GM23338 (cell line): ENCODE measurements at regions not wholly inside any gene's neighbourhood (a gene's known extent, or its start where the extent isn't known, plus 50 kb on each side); places are given as distances from the start of the nearest gene placed in this dataset.
A peak's percentile ranks its signal among the peaks of the same experiment; 100 is the strongest.

Source experiments
- ATAC-seq: fragments of 200-7000 bp; cut with Tn5 transposase; 3 replicates; pipeline ENCODE4 v1.9.1; 2020
- DNase-seq: peaks from one replicate; pipeline ENCODE4 v3.0.0-alpha.2; 2015; ENCODE audit warnings: low spot score
- H2AFZ ChIP-seq: fragments of 200-600 bp; sonication (generic); 2 replicates; pipeline ENCODE4 v1.8.0; 2016; ENCODE audit warnings: antibody characterized with exemption, mild to moderate bottlenecking, moderate library complexity
- H3F3A ChIP-seq: fragments of 200-600 bp; sonication (generic); replicated peaks from 2 replicates; pipeline ENCODE4 v1.8.0; 2017; ENCODE audit warnings: antibody characterized with exemption, mixed run types, low read depth
- H3K27ac ChIP-seq: fragments of 200-600 bp; sonication (generic); 2 replicates; pipeline ENCODE4 v1.6.1; 2016; ENCODE audit warnings: low read depth
- H3K27me3 ChIP-seq: fragments of 200-600 bp; sonication (generic); 2 replicates; pipeline ENCODE4 v1.8.0; 2016; ENCODE audit warnings: mild to moderate bottlenecking, mixed run types, moderate library complexity; ENCODE audit not compliant: insufficient read depth
- H3K36me3 ChIP-seq: fragments of 200-600 bp; sonication (generic); 2 replicates; pipeline ENCODE4 v1.8.0; 2016; ENCODE audit warnings: mild to moderate bottlenecking; ENCODE audit not compliant: insufficient read depth
- H3K4me1 ChIP-seq: fragments of 200-600 bp; sonication (generic); 2 replicates; pipeline ENCODE4 v1.8.0; 2016; ENCODE audit warnings: mild to moderate bottlenecking, moderate library complexity; ENCODE audit not compliant: insufficient read depth
- H3K4me2 ChIP-seq: fragments of 200-600 bp; sonication (generic); 2 replicates; pipeline ENCODE4 v1.7.1; 2017; ENCODE audit warnings: mixed run types
- H3K4me3 ChIP-seq: fragments of 200-600 bp; sonication (generic); 2 replicates; pipeline ENCODE4 v1.6.1; 2016; ENCODE audit warnings: mixed run types
- H3K79me2 ChIP-seq: fragments of 200-600 bp; sonication (generic); replicated peaks from 2 replicates; pipeline ENCODE4 v1.8.0; 2017; ENCODE audit warnings: mild to moderate bottlenecking; ENCODE audit not compliant: insufficient read depth
- H3K9me2 ChIP-seq: fragments of 200-600 bp; sonication (generic); 2 replicates; pipeline ENCODE4 v1.8.0; 2017; ENCODE audit not compliant: insufficient read depth
- H4K20me1 ChIP-seq: fragments of 200-600 bp; sonication (generic); replicated peaks from 2 replicates; pipeline ENCODE4 v1.8.0; 2017; ENCODE audit warnings: mild to moderate bottlenecking; ENCODE audit not compliant: insufficient read depth
- H3K27ac Mint-ChIP-seq: 2 replicates; pipeline ENCODE4 v1.8.0; 2020; ENCODE audit warnings: inconsistent platforms, mild to moderate bottlenecking, moderate library complexity, mixed read lengths
- H3K27me3 Mint-ChIP-seq: 3 replicates; pipeline ENCODE4 v1.8.0; 2022; ENCODE audit warnings: low read depth, mild to moderate bottlenecking, moderate library complexity, mixed read lengths, inconsistent platforms; ENCODE audit not compliant: insufficient read depth, poor library complexity
- H3K36me3 Mint-ChIP-seq: 3 replicates; pipeline ENCODE4 v1.8.0; 2021; ENCODE audit warnings: low read depth, mild to moderate bottlenecking, inconsistent platforms, moderate library complexity, mixed read lengths
- H3K4me1 Mint-ChIP-seq: 3 replicates; pipeline ENCODE4 v1.8.0; 2020; ENCODE audit warnings: mild to moderate bottlenecking, inconsistent platforms, mixed read lengths
- H3K4me3 Mint-ChIP-seq: 3 replicates; pipeline ENCODE4 v1.8.0; 2021; ENCODE audit warnings: moderate library complexity, mild to moderate bottlenecking, inconsistent platforms, mixed read lengths
- H3K9me3 Mint-ChIP-seq: 3 replicates; pipeline ENCODE4 v1.8.0; 2020; ENCODE audit warnings: moderate library complexity, mild to moderate bottlenecking, inconsistent platforms, mixed read lengths
- CREB1 ChIP-seq: fragments of 250-450 bp; sonication (Bioruptor Pico); IDR thresholded peaks from 2 replicates; pipeline ENCODE4 v1.5.0; 2020; ENCODE audit warnings: low read depth, mild to moderate bottlenecking, moderate library complexity
- CTCF ChIP-seq, 2 experiments: fragments of 200-600 bp in 1 of 2; sonication (generic) in 1 of 2; conservative IDR thresholded peaks; 2 replicates each; pipeline versions ENCODE4 v1.5.1 to v1.6.1; 2016 to 2017; ENCODE audit warnings: antibody characterized with exemption in 2 of 2, low read depth in 2 of 2, mild to moderate bottlenecking in 2 of 2, moderate library complexity in 1 of 2
- ETS1 ChIP-seq: IDR thresholded peaks from 2 replicates; pipeline ENCODE4 v1.6.1; 2016; ENCODE audit warnings: antibody characterized with exemption
- EZH2 ChIP-seq: fragments of 200-600 bp; sonication (generic); IDR thresholded peaks from one replicate; pipeline ENCODE4 v1.8.0; 2017; ENCODE audit warnings: antibody characterized with exemption, mild to moderate bottlenecking, low read depth; ENCODE audit not compliant: unreplicated experiment
- EZH2phosphoT487 ChIP-seq: fragments of 200-600 bp; sonication (generic); IDR thresholded peaks from one replicate; pipeline ENCODE4 v1.8.1; 2018; ENCODE audit warnings: antibody characterized with exemption; ENCODE audit not compliant: unreplicated experiment
- JUNB ChIP-seq: IDR thresholded peaks from one replicate; pipeline ENCODE4 v1.6.1; 2016; ENCODE audit warnings: antibody characterized with exemption; ENCODE audit not compliant: unreplicated experiment
- NANOG ChIP-seq: IDR thresholded peaks from 2 replicates; pipeline ENCODE4 v1.6.1; 2016; ENCODE audit warnings: antibody characterized with exemption, borderline replicate concordance
- POLR2AphosphoS5 ChIP-seq: IDR thresholded peaks from 2 replicates; pipeline ENCODE4 v1.6.1; 2016; ENCODE audit warnings: antibody characterized with exemption, low read depth
- REST ChIP-seq: IDR thresholded peaks from one replicate; pipeline ENCODE4 v1.6.1; 2018; ENCODE audit warnings: antibody characterized with exemption; ENCODE audit not compliant: unreplicated experiment
- STAT1 ChIP-seq: IDR thresholded peaks from one replicate; pipeline ENCODE4 v1.6.1; 2016; ENCODE audit warnings: antibody characterized with exemption; ENCODE audit not compliant: unreplicated experiment
- ZNF114 ChIP-seq: fragments of 250-450 bp; sonication (Bioruptor Pico); IDR thresholded peaks from 2 replicates; pipeline ENCODE4 v1.5.0; 2020; ENCODE audit warnings: mild to moderate bottlenecking, moderate library complexity
- ZNF331 ChIP-seq: fragments of 250-450 bp; sonication (Bioruptor Pico); IDR thresholded peaks from 2 replicates; pipeline ENCODE4 v1.5.0; 2020; ENCODE audit warnings: low read depth, mild to moderate bottlenecking, moderate library complexity
- ZNF462 ChIP-seq: fragments of 250-450 bp; sonication (Bioruptor Pico); IDR thresholded peaks from 2 replicates; pipeline ENCODE4 v1.5.0; 2020; ENCODE audit warnings: mild to moderate bottlenecking, moderate library complexity

GRCh38 chr19:20325151-20325550 lies 158.1 kb downstream of the ZNF486 start:
- peak overlapping the region; percentile 64; the same call in 1 of the 2 replicates for H2AFZ ChIP-seq
- Mint-ChIP-seq H3K36me3 (no peaks in the 10 kb centered on the region), H3K27ac (no peak overlapping the region), H3K27me3 (peaks cover 2% of the 10 kb centered on the region), H3K4me1 (peaks cover 10% of the 10 kb centered on the region), H3K4me3 (no peak overlapping the region), H3K9me3 (no peaks in the 10 kb centered on the region)
- H3K36me3 ChIP-seq = no peaks in the 10 kb centered on the region
- no peaks in the 10 kb centered on the region for H3F3A ChIP-seq
- H3K27me3 ChIP-seq = no peaks in the 10 kb centered on the region
- no peaks in the 10 kb centered on the region; the same call in 1 of the 2 replicates for H3K4me1 ChIP-seq
- no peak for TF ChIP-seq POLR2AphosphoS5
- no peak for TF ChIP-seq JUNB
- no peak for TF ChIP-seq CREB1
- TF ChIP-seq ZNF114 (CRISPR knock-in tag) = no peak
- TF ChIP-seq ZNF331 = no peak
- no peak for TF ChIP-seq EZH2
- no peak for TF ChIP-seq ZNF462 (CRISPR knock-in tag)
- TF ChIP-seq NANOG = no peak
- TF ChIP-seq CTCF (conservative IDR thresholded peaks at IDR 0.05; ENCODE audit: low read depth in 2 of 2) = no peak
- TF ChIP-seq EZH2phosphoT487 = no peak
- no peak for TF ChIP-seq ETS1
- TF ChIP-seq REST = no peak
- TF ChIP-seq STAT1 = no peak
- H3K4me3 ChIP-seq = no peak overlapping the region
- H4K20me1 ChIP-seq = no peaks in the 10 kb centered on the region
- no peak overlapping the region for H3K4me2 ChIP-seq
- H3K27ac ChIP-seq = no peak overlapping the region
- no peaks in the 10 kb centered on the region for H3K79me2 ChIP-seq
- ATAC-seq = no peak
- no peaks in the 10 kb centered on the region; the same call in 1 of the 2 replicates for H3K9me2 ChIP-seq
- no peak for DNase-seq
